Limb (tissue), 2 donors: ENCODE measurements at regions not wholly inside any gene's neighbourhood (a gene's known extent, or its start where the extent isn't known, plus 50 kb on each side); places are given as distances from the start of the nearest gene placed in this dataset.
"Not testable (repeated sequence)": the region's sequence is repeated elsewhere in the genome, so short reads cannot be mapped to it uniquely, and the experiment has no call there.

Experiments used
- DNase-seq, 2 donors: peaks; one replicate each; pipeline ENCODE4 v3.0.0-alpha.2; 2016; ENCODE audit errors: extremely low spot score in 2 of 2

GRCh38 chr11:54927704-54928103 lies 221.1 kb downstream of the OR4A5 start:
- DNase-seq = no peak

DNA sequence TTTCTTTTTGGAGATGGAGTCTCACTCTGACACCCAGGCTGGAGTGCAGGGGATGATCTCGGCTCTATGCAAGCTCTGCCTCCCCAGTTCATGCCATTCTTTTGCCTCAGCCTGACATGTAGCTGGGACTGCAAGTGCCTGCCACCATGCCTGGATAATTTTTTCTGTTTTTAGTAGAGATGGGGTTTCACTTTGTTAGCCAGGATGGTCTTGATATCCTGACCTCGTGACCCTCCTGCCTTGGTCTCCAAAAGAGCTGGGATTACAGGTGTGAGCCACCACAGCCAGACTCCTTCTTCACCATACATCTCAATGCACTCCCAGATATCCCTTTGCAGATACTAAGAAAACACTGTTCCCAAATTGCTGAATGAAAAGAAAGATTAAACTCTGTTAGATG lies 224.3 kb downstream of the OR4A5 start:
- no peak for DNase-seq

DNA sequence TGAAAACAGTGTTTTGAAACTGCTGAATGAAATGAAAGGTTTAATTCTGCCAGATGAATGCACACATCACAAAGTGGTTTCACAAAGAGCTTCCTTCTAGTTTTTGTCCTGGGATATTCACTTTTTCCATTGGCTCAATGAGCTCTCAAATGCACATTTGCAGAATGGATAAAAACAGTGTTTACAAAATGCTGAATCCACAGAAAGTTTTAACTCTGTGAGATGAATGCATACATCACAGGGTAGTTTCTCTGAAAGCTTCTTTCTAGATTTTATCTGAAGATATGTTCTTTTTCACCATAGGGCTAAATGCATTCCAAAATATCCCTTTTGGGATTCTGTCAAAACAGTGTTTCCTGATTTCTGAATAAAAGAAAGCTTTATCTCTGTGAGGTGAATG lies 237.6 kb downstream of the OR4A5 start:
- DNase-seq = no peak

DNA sequence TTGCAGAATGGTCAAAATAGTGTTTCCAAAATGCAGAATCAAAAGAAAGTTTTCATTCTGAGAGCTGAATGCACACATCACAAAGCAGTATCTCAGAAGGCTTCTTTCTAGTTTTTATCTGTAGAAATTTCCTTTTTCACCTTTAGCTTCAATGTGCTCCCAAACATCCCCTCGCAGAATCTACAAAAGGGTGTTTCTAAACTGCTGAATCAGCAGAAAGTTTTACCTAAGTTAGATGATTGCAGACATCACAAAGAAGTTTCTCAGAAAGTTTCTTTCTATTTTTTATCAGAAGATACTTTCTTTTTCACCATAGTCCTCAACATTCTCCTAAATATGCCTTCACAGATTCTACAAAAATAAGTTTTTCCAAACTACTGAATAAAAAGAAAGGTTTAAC lies 239.8 kb downstream of the OR4A5 start:
- no peak for DNase-seq

- not testable (repeated sequence) for DNase-seq
Observed at GRCh38 chr11:54947175-54947574, 240.5 kb downstream of the OR4A5 start.

DNA sequence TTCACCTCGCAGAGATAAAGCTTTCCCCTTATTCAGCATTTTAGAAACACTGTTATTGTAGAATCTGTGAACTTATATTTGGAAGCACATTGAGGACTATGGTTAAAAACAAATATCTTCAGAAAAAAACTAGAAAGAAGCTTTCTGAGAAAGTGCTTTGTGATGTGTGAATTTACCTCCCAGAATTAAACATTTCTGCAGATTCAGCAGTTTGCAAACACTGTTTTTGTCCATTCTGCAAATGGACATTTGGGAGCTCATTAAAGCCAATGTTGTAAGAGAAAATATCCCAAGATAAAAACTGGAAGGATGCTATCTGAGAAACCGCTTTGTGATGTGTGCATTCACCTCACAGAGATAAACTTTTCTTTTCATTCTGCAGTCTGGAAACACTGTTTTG lies 272.7 kb downstream of the OR4A5 start:
- DNase-seq = no peak

- no peak for DNase-seq
Observed at GRCh38 chr11:54985731-54986130, 276.2 kb upstream of the TRIM48 start.

GRCh38 chr11:55028837-55029236 lies 233.1 kb upstream of the TRIM48 start:
- not testable (repeated sequence) for DNase-seq

GRCh38 chr11:55054723-55055122 lies 207.2 kb upstream of the TRIM48 start:
- no peak for DNase-seq

DNA sequence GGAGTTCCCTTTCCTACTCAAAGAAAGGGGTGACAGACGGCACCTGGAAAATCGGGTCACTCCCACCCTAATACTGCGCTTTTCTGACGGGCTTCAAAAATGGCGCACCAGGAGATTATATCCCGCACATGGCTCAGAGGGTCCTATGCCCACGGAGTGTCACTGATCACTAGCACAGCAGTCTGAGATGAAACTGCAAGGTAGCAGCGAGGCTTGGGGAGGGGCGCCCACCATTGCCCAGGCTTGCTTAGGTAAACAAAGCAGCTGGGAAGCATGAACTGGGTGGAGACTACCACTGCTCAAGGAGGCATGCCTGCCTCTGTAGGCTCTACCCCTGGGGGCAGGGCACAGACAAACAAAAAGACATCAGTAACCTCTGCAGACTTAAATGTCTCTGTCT lies 177.4 kb upstream of the TRIM48 start:
- DNase-seq = peak in 1 of 2 donors; percentile 3

- no peak for DNase-seq
Observed at GRCh38 chr11:55106391-55106790, 155.6 kb upstream of the TRIM48 start.
